ENCODE measurements at regions not wholly inside any gene's neighbourhood (a gene's known extent, or its start where the extent isn't known, plus 50 kb on each side); places are given as distances from the start of the nearest gene placed in this dataset.

GRCh38 chr5:162721125-162721524, 653.6 kb downstream of the GABRG2 start:
- Histone ChIP-seq H4K5ac (ENCODE audit: insufficient read length, low read depth, low read length) (no peak overlapping the region), H2BK15ac (ENCODE audit: low read depth, low read length) (no peak overlapping the region), H3K18ac (ENCODE audit: insufficient read length, low read depth, low read length) (no peak overlapping the region), H3K9ac (ENCODE audit: extremely low read depth, insufficient read length, low read length) (no peak overlapping the region), H4K8ac (replicated peaks; ENCODE audit: insufficient read length, low read depth, low read length) (no peak overlapping the region), H4K91ac (ENCODE audit: insufficient read length, low read depth, low read length) (no peak overlapping the region), H3K23me2 (ENCODE audit: insufficient read length, low read depth, low read length, poor library complexity, severe bottlenecking) (no peaks in the 10 kb centered on the region), H3K4ac (ENCODE audit: low read depth, low read length) (no peak overlapping the region), H3K14ac (ENCODE audit: insufficient read depth, low read length) (no peak overlapping the region), H3K23ac (ENCODE audit: insufficient read length, low read depth, low read length) (no peak overlapping the region), H2BK12ac (ENCODE audit: insufficient read length, low read depth, low read length) (no peak overlapping the region), H3K4me2 (ENCODE audit: insufficient read depth, insufficient read length, low read length) (no peak overlapping the region), H4K20me1 (ENCODE audit: control insufficient read depth, insufficient read depth, insufficient read length) (no peaks in the 10 kb centered on the region), H2BK120ac (ENCODE audit: low read depth, low read length, poor library complexity, severe bottlenecking) (no peak overlapping the region), H3K56ac (ENCODE audit: insufficient read length, low read depth, low read length) (no peak overlapping the region), H3T11ph (ENCODE audit: low read length) (no peak overlapping the region), H3K27me3 (ENCODE audit: insufficient read depth, low read length) (no peaks in the 10 kb centered on the region), H2BK5ac (ENCODE audit: insufficient read length, low read length) (no peak overlapping the region), H3K27ac (ENCODE audit: insufficient read length, low read depth, low read length) (no peak overlapping the region), H2AFZ (ENCODE audit: low read length) (no peak overlapping the region), H3K9me3 (ENCODE audit: control insufficient read depth, low read depth, low read length) (peaks cover 5% of the 10 kb centered on the region), H3K4me1 (ENCODE audit: insufficient read depth, low read length) (no peaks in the 10 kb centered on the region), H2AK5ac (ENCODE audit: insufficient read length, low read length) (no peak overlapping the region), H3K79me2 (ENCODE audit: insufficient read depth, low read length) (no peaks in the 10 kb centered on the region), H3K79me1 (ENCODE audit: insufficient read depth, low read depth, low read length, poor library complexity, severe bottlenecking) (no peaks in the 10 kb centered on the region), H2BK20ac (ENCODE audit: low read depth, low read length, poor library complexity, severe bottlenecking) (no peak overlapping the region)
- TF ChIP-seq CTCF (conservative IDR thresholded peaks at IDR 0.05), result no peak
- Mint-ChIP-seq H3K27ac (no peak overlapping the region), H3K27me3 (ENCODE audit: low read depth) (no peaks in the 10 kb centered on the region; the same call in 1 of the 2 replicates), H3K36me3 (ENCODE audit: insufficient read depth in 1 of 3, low read depth in 3 of 3) (peaks cover 13 to 26% (median 17%) of the 10 kb centered on the region in 3 experiments), H3K4me1 (no peaks in the 10 kb centered on the region), H3K4me3 (no peak overlapping the region), H3K9me3 (peaks cover 28 to 29% of the 10 kb centered on the region in 2 experiments)
- WGBS (ENCODE audit: extremely low coverage, insufficient read length, low lambda C conversion rate), result no CpG with 5 or more reads among the region's 1 CpG
- DNase-seq, result no peak
